ENCODE measurements at regions not wholly inside any gene's neighbourhood (a gene's known extent, or its start where the extent isn't known, plus 50 kb on each side); places are given as distances from the start of the nearest gene placed in this dataset.
"Not testable (repeated sequence)": the region's sequence is repeated elsewhere in the genome, so short reads cannot be mapped to it uniquely, and the experiment has no call there.

DNA sequence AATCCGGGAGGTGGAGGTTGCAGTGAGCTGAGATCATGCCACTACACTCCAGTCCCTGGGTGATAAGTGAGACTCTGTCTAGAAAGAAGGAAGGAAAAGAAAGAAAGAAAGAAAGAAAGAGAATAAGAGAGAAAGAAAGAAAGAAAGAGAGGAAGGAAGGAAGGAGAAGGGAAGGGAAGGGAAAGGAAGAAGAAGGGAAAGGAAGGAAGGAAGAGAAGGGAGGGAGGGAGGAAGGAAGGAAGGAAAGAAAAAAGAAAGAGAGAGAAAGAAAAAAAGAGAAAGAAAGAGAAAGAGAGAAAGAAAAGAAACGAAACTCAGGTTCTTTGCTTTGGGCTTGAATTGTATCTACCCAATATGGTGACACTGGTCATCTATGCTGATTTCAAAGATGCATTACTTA, 102.3 kb upstream of the GATA6 start:
- in situ Hi-C loops (cut with MboI; ENCODE audit: low sequenced_read_pairs): no loop called here

DNA sequence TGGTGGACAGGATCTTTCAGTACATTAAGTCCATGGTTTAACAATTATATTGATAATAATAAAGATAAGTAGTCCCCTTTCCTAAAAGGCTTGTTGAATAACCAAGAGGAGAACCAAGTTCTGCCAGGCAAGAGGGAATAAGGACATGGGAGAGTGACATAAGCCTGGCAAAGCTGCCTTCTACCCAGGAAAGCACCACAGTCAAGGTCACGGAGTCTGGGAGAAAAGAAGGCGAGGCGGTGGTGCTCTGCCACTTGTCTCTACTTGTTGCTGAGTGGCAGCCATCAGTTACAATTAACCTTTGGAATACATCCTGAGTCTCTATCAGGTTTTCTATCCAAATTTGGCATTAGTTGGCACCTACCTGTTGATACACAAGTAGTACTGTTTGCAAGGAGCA, 101.7 kb upstream of the GATA6 start:
- in situ Hi-C loops (cut with MboI; ENCODE audit: low sequenced_read_pairs): no loop called here

- in situ Hi-C loops (cut with MboI; ENCODE audit: low sequenced_read_pairs): not testable (repeated sequence)
These were observed 100.6 kb upstream of the GATA6 start for GRCh38 chr18:22068784-22069183.

GRCh38 chr18:22069916-22070315, 99.5 kb upstream of the GATA6 start:
- in situ Hi-C loops (cut with MboI; ENCODE audit: low sequenced_read_pairs): no loop called here

DNA sequence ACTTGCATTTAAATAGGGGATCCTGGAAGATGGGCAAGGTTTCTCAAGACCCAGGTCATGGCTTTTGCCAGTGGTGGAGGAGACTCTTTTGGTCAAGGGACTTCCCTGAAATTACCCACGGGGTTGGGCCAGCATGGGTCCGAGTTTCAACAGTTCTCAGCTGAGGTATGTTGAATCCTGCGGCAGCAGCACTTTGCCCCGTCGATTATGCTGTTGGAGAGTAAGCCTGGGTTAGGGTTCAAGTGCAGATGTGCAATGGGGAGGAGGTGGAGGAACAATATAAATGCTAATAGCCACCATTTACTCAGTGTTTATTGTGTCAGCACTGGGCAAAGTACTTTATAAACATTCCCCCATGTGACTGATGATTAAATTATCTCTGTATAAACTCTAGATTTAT, 96.0 kb upstream of the GATA6 start:
- in situ Hi-C loops (cut with MboI; ENCODE audit: low sequenced_read_pairs): no loop called here

GRCh38 chr18:22074282-22075070, 94.9 kb upstream of the GATA6 start:
- in situ Hi-C loops (cut with MboI; ENCODE audit: low sequenced_read_pairs): no loop called here

- in situ Hi-C loops (cut with MboI; ENCODE audit: low sequenced_read_pairs): no loop called here
These were observed 89.4 kb upstream of the GATA6 start for GRCh38 chr18:22080035-22080434.

- in situ Hi-C loops (cut with MboI; ENCODE audit: low sequenced_read_pairs): no loop called here
These were observed 87.0 kb upstream of the GATA6 start for GRCh38 chr18:22082408-22082807.

DNA sequence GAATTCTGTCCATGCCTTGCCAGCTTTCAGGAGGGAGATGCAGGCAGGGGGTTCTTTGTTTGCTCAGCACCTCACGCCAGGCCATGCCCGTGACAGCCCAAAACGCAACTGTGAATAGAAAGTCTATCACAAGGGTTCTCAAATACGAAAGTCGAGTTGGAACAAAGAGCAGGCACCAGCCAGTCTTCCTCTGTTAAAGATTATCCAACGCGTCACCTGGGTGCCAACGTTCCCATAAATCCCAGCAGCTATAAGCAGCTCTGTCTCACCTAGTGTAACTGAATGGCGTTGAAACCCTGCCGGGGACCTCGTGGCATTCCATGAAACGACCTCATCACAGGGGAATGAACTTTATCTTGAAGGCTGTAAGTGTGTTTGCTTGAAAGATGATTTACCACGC, 84.8 kb upstream of the GATA6 start:
- in situ Hi-C loops (cut with MboI; ENCODE audit: low sequenced_read_pairs): no loop called here

GRCh38 chr18:22086973-22087372, 82.4 kb upstream of the GATA6 start:
- in situ Hi-C loops (cut with MboI; ENCODE audit: low sequenced_read_pairs): no loop called here

DNA sequence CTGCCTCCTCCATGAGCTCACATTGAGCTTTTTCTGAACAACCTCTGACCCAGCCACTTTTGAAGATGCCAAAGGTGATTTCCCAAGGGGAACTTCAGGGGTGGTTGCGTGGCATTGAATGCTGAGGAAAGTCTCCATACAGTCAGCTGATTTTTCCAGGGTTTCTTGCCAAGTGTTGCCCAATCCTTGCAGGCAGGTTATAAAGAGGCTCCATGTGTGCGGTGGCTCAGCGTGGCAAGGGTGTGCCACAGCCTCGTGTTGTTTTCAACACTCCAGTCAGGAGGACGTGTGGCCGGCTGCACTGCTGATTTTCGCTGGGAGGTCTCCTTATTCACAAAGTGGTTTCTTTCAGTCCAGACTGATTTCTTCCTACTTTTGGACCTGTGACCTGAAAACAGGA, 81.4 kb upstream of the GATA6 start:
- in situ Hi-C loops (cut with MboI; ENCODE audit: low sequenced_read_pairs): no loop called here

DNA sequence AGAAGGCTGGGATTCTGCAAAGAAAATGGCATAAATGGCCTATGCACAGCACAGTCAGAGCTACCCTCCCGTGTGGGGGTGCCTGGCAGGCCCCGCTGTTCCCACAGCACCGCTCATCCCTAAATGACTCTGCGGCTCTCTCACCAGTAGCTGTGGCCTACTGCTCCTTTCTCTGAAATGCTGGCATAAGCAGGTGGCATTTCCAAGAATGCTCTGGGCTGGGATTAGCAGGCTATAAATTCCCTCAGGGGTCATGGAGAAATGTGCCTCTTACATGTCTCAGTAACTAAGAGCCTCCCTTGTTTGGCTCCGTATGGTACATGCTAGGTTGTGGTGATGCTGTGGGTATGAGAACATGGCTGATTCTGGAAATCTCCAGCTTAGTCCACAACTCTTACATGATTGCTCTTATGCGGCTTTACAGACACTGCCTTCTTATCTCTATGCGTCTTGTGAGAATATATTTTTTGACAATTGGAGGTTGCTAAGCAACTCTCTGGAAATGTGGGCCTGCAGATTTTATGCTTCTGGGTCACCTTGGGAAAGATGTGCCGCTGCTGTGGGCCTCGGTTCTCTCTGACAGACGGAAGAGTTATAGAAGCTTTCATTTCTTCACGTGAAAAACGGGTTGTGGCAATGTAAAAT, 80.3 kb upstream of the GATA6 start:
- in situ Hi-C loops (cut with MboI; ENCODE audit: low sequenced_read_pairs): no loop called here

- in situ Hi-C loops (cut with MboI; ENCODE audit: low sequenced_read_pairs): no loop called here
These were observed 78.0 kb upstream of the GATA6 start for GRCh38 chr18:22091341-22091740.

GRCh38 chr18:22093731-22094357, 75.5 kb upstream of the GATA6 start:
- in situ Hi-C loops (cut with MboI; ENCODE audit: low sequenced_read_pairs): no loop called here

DNA sequence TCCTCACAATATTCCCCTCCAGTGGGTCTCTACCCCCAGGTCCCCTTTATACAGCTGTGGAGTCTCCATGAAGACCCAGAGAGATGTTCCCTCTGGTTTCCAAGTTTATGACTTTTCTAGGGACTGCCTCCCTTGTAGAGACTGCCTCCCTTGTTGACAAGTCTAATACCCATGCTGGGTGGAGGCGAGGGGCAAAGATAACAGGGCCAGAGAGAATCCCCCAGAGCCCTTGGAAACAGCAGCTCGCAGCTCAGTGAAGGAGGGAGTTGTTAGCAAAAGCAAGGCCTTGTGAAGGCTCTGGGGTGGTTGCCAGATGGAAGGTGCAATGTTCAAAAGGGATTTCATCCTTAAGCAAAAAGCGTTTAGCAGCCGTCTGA, 75.0 kb upstream of the GATA6 start:
- in situ Hi-C loops (cut with MboI; ENCODE audit: low sequenced_read_pairs): no loop called here

DNA sequence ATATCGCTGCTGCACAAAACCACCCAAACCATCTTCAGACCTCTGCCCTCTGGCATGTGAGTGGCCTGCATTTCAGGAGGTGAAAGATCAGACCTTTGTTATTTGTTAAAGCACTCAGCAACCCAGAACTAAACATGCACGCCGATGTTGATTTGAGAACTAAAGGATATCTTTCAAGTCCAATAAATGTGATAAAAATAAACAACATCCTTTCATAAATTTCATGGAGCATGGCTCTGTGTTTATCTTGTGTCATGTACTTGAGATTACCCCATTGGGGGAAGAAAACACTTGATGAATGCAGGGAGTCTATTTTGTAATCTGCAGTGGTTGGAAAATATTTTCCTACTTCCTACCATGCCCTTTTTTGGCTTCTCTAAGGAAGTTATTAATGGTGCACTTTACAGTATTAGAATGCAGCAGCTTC, 70.8 kb upstream of the GATA6 start:
- in situ Hi-C loops (cut with MboI; ENCODE audit: low sequenced_read_pairs): no loop called here

DNA sequence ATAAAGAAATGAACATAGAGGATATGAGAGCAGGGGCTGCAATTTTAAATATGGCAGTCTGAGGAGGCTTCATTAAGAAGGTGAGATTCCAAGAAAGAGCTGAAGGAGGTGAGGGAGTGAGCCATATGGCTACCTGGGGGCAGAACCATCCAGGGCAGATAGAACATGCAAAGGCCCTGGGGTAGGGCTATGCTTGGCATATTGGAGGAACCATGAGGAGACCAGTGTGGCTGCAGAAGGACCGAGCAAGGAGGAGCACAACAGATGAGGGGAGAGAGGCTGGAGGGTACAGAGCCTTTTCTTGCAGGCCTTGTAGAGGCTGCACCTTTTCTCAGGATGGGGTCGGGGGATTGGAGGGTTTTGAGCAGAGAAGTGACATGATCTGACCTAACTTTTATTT, 69.5 kb upstream of the GATA6 start:
- in situ Hi-C loops (cut with MboI; ENCODE audit: low sequenced_read_pairs): no loop called here

- in situ Hi-C loops (cut with MboI; ENCODE audit: low sequenced_read_pairs): no loop called here
These were observed 67.7 kb upstream of the GATA6 start for GRCh38 chr18:22101731-22102130.

- in situ Hi-C loops (cut with MboI; ENCODE audit: low sequenced_read_pairs): no loop called here
These were observed 66.3 kb upstream of the GATA6 start for GRCh38 chr18:22102953-22103646.

GRCh38 chr18:22103647-22104031, 65.8 kb upstream of the GATA6 start:
- in situ Hi-C loops (cut with MboI; ENCODE audit: low sequenced_read_pairs): no loop called here

GRCh38 chr18:22106536-22107292, 62.7 kb upstream of the GATA6 start:
- in situ Hi-C loops (cut with MboI; ENCODE audit: low sequenced_read_pairs): no loop called here

Measured in HL-60/S4 (cell line).